ENCODE measurements at regions not wholly inside any gene's neighbourhood (a gene's known extent, or its start where the extent isn't known, plus 50 kb on each side); places are given as distances from the start of the nearest gene placed in this dataset.

GRCh38 chr22:35195226-35195625 lies 62.1 kb upstream of the HMGXB4 start:
- TF ChIP-seq, protein P1, sequence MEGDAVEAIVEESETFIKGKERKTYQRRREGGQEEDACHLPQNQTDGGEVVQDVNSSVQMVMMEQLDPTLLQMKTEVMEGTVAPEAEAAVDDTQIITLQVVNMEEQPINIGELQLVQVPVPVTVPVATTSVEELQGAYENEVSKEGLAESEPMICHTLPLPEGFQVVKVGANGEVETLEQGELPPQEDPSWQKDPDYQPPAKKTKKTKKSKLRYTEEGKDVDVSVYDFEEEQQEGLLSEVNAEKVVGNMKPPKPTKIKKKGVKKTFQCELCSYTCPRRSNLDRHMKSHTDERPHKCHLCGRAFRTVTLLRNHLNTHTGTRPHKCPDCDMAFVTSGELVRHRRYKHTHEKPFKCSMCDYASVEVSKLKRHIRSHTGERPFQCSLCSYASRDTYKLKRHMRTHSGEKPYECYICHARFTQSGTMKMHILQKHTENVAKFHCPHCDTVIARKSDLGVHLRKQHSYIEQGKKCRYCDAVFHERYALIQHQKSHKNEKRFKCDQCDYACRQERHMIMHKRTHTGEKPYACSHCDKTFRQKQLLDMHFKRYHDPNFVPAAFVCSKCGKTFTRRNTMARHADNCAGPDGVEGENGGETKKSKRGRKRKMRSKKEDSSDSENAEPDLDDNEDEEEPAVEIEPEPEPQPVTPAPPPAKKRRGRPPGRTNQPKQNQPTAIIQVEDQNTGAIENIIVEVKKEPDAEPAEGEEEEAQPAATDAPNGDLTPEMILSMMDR (IDR thresholded peaks at IDR 0.05): no peak
- TF ChIP-seq ZFX (IDR thresholded peaks at IDR 0.05; ENCODE audit: borderline replicate concordance): no peak

All from 22Rv1 (cell line).